Liver (tissue), 3 donors: ENCODE measurements at regions not wholly inside any gene's neighbourhood (a gene's known extent, or its start where the extent isn't known, plus 50 kb on each side); places are given as distances from the start of the nearest gene placed in this dataset.

Experiments used
- CTCF ChIP-seq: fragments of 150-350 bp; IDR thresholded peaks from 2 replicates; pipeline ENCODE4 v1.5.1; 2017; ENCODE audit warnings: improper control_type of control experiment, low read depth, low read length; ENCODE audit not compliant: missing input control
- EGR1 ChIP-seq, 2 donors: IDR thresholded peaks; 2 replicates each; pipeline ENCODE4 v1.6.1; 2016 to 2018; ENCODE audit warnings: antibody characterized with exemption in 2 of 2, low read depth in 2 of 2
- FOXA1 ChIP-seq: IDR thresholded peaks from 2 replicates; pipeline ENCODE4 v1.6.1; 2016; ENCODE audit warnings: antibody characterized with exemption
- JUND ChIP-seq, 2 donors: IDR thresholded peaks; 2 replicates each; pipeline ENCODE4 v1.6.1; 2016; ENCODE audit warnings: antibody characterized with exemption in 2 of 2
- MAX ChIP-seq: IDR thresholded peaks from 2 replicates; pipeline ENCODE4 v1.6.1; 2016; ENCODE audit warnings: antibody characterized with exemption
- RAD21 ChIP-seq, 2 donors: IDR thresholded peaks; 2 replicates each; pipeline ENCODE4 v1.6.1; 2016; ENCODE audit warnings: antibody characterized with exemption in 2 of 2, mild to moderate bottlenecking in 2 of 2
- REST ChIP-seq: IDR thresholded peaks from 2 replicates; pipeline ENCODE4 v1.6.1; 2016; ENCODE audit warnings: antibody characterized with exemption, mild to moderate bottlenecking
- YY1 ChIP-seq: IDR thresholded peaks from 2 replicates; pipeline ENCODE4 v1.6.1; 2016; ENCODE audit warnings: antibody characterized with exemption, mild to moderate bottlenecking
- ZBTB33 ChIP-seq: IDR thresholded peaks from 2 replicates; pipeline ENCODE4 v1.6.1; 2016; ENCODE audit warnings: antibody characterized with exemption
- donor health status: healthy.
- donor health status: healthy.

GRCh38 chr11:41943656-41944055 lies 484.2 kb upstream of the LRRC4C start:
- TF ChIP-seq CTCF (no peak), EGR1 (IDR thresholded peaks at IDR 0.05; ENCODE audit: low read depth in 2 of 2) (no peak), JUND (IDR thresholded peaks at IDR 0.05) (no peak), RAD21 (IDR thresholded peaks at IDR 0.05) (no peak), ZBTB33 (no peak), MAX (no peak), YY1 (no peak), FOXA1 (no peak), REST (no peak)
